ENCODE measurements at regions not wholly inside any gene's neighbourhood (a gene's known extent, or its start where the extent isn't known, plus 50 kb on each side); places are given as distances from the start of the nearest gene placed in this dataset.

GRCh38 chr9:30815585-30815984 is 1568.9 kb upstream of the ACO1 start (continued):
- no peak for TF ChIP-seq AKAP8 (CRISPR knock-in tag; IDR thresholded peaks at IDR 0.05)

- Histone ChIP-seq H3K4me3 (replicated peaks in 1 of 3; ENCODE audit: insufficient read depth in 1 of 3, low read depth in 2 of 3, low read length in 3 of 3) (no peak overlapping the region), H3K9me3 (ENCODE audit: low read length) (no peaks in the 10 kb centered on the region), H3K36me3 (replicated peaks in 1 of 2; ENCODE audit: control insufficient read depth in 1 of 2, insufficient read depth in 2 of 2, low read length in 2 of 2) (no peaks in the 10 kb centered on the region), H3K4me2 (ENCODE audit: low read depth, low read length) (no peak overlapping the region), H3K9ac (ENCODE audit: insufficient read depth, low read depth, low read length) (no peak overlapping the region), H3K4me1 (ENCODE audit: insufficient read depth, low read length) (no peaks in the 10 kb centered on the region), H4K20me1 (ENCODE audit: insufficient read depth, low read length) (no peaks in the 10 kb centered on the region), H3K79me2 (ENCODE audit: insufficient read depth, low read length) (no peaks in the 10 kb centered on the region), H2AFZ (ENCODE audit: low read length) (no peak overlapping the region), H3K27ac (ENCODE audit: extremely low read length, insufficient read depth, low read length) (no peak overlapping the region), H3K27me3 (ENCODE audit: control insufficient read depth in 1 of 2, insufficient read depth in 2 of 2, low read length in 2 of 2) (no peaks in the 10 kb centered on the region)
- intact Hi-C loops (cut with micrococcal nuclease; ENCODE audit: unreplicated experiment), result no loop called here
- FAIRE-seq, result no peak
- CTCF ChIA-PET (ENCODE audit: low intra/inter-chr PET ratio, low total read pairs), result no interaction called here
- no peak for DNase-seq (ENCODE audit: low spot score)
- TF ChIP-seq ZBTB7B (CRISPR knock-in tag; IDR thresholded peaks at IDR 0.05), result no peak
- no peak for TF ChIP-seq FIP1L1 (IDR thresholded peaks at IDR 0.05; ENCODE audit: borderline replicate concordance, insufficient read depth, low read depth, low read length)
- TF ChIP-seq YY1 (IDR thresholded peaks at IDR 0.05; ENCODE audit: insufficient read depth, insufficient replicate concordance, low read depth, low read length), result no peak
- no peak for TF ChIP-seq ETS1 (CRISPR knock-in tag; IDR thresholded peaks at IDR 0.05)
- TF ChIP-seq MEIS1 (CRISPR knock-in tag; IDR thresholded peaks at IDR 0.05; ENCODE audit: borderline replicate concordance), result no peak
- TF ChIP-seq ZNF331 (CRISPR knock-in tag; IDR thresholded peaks at IDR 0.05), result no peak
- no peak for TF ChIP-seq HOXD1 (CRISPR knock-in tag; IDR thresholded peaks at IDR 0.05)
- no peak for TF ChIP-seq TEAD2 (CRISPR knock-in tag; IDR thresholded peaks at IDR 0.05)
- TF ChIP-seq RELA (CRISPR knock-in tag; IDR thresholded peaks at IDR 0.05), result no peak
- TF ChIP-seq ATF5 (CRISPR knock-in tag; IDR thresholded peaks at IDR 0.05; ENCODE audit: low read depth), result no peak
- TF ChIP-seq ETV5 (CRISPR knock-in tag; IDR thresholded peaks at IDR 0.05; ENCODE audit: borderline replicate concordance), result no peak
- TF ChIP-seq SSRP1 (CRISPR knock-in tag; IDR thresholded peaks at IDR 0.05), result no peak
- in situ Hi-C loops (cut with HindIII; ENCODE audit: extremely low pct_ligation_motif_present, low pct_unique_long_range_greater_than_20kb), result no loop called here
- ATAC-seq, result no peak
- BruUV-seq (replicated peaks), result no TSS peak
- WGBS (ENCODE audit: low lambda C conversion rate), result 3% methylated on average over 1 of the region's 1 CpG
- POLR2A ChIA-PET, result no interaction called here
Observed at GRCh38 chr9:30845136-30845535, 1539.3 kb upstream of the ACO1 start.
